GM06990 (cell line): ENCODE measurements at regions not wholly inside any gene's neighbourhood (a gene's known extent, or its start where the extent isn't known, plus 50 kb on each side); places are given as distances from the start of the nearest gene placed in this dataset.
A peak's percentile ranks its signal among the peaks of the same experiment; 100 is the strongest.

Source experiments
- DNase-seq: peaks from one replicate; pipeline ENCODE4 v3.0.0-alpha.2; 2011; ENCODE audit not compliant: insufficient read length; ENCODE audit errors: extremely low read depth
- H3K27me3 ChIP-seq: replicated peaks from 2 replicates; pipeline ENCODE4 v1.6.0; 2011; ENCODE audit warnings: low read length; ENCODE audit not compliant: control insufficient read depth, insufficient read depth
- H3K36me3 ChIP-seq: 2 replicates; pipeline ENCODE4 v1.5.1; 2011; ENCODE audit warnings: low read length; ENCODE audit not compliant: control insufficient read depth, insufficient read depth
- H3K4me3 ChIP-seq: replicated peaks from 2 replicates; pipeline ENCODE4 v1.5.1; 2011; ENCODE audit warnings: low read depth, mild to moderate bottlenecking, control low read depth, low read length
- TF ChIP-seq, protein P1 (sequence below): IDR thresholded peaks from 2 replicates; pipeline ENCODE4 v1.5.1; 2011; ENCODE audit warnings: low read length, control low read depth, mild to moderate bottlenecking, inconsistent platforms; ENCODE audit not compliant: insufficient read depth, poor library complexity, severe bottlenecking

DNA sequence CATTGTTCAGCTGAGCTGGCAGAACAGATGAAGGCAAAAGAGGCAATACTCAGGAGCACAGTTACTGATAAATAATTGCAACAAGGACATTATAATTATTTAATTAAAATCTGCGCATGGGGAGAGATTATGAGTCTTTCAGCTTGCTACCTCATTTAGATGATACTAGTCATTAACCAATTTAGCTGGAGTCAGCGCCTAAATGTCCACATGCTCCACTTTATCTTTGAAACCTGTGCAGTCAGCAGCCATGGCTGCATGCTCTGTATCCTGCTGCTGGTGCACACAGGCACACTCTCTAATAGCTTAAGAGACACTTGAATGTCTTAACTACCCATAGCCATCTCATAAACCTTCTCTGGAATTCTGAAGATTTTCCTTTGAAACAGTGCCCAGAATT, 196.8 kb downstream of the PPP1R3A start:
- no peak for DNase-seq
- TF ChIP-seq, protein P1, sequence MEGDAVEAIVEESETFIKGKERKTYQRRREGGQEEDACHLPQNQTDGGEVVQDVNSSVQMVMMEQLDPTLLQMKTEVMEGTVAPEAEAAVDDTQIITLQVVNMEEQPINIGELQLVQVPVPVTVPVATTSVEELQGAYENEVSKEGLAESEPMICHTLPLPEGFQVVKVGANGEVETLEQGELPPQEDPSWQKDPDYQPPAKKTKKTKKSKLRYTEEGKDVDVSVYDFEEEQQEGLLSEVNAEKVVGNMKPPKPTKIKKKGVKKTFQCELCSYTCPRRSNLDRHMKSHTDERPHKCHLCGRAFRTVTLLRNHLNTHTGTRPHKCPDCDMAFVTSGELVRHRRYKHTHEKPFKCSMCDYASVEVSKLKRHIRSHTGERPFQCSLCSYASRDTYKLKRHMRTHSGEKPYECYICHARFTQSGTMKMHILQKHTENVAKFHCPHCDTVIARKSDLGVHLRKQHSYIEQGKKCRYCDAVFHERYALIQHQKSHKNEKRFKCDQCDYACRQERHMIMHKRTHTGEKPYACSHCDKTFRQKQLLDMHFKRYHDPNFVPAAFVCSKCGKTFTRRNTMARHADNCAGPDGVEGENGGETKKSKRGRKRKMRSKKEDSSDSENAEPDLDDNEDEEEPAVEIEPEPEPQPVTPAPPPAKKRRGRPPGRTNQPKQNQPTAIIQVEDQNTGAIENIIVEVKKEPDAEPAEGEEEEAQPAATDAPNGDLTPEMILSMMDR = no peak
- Histone ChIP-seq H3K36me3 (no peaks in the 10 kb centered on the region), H3K27me3 (no peaks in the 10 kb centered on the region), H3K4me3 (no peak overlapping the region)

DNA sequence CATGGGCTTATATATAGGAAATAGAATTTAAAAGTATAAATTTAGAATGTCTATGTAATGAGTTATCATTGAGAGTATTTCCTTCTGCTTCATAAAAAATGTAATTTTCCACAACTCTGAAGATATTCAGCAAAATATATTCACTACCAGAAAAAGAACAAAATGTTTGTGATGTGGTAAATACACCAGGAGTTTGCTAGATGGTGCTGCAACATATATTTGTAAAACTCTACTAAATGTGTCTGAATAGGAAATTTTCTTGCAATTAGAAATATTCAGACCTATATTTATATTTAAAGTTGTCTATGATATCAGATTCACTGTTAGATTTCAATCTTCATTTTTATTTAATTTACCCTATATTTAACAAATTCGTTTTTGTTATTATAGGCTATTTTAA, 201.1 kb downstream of the PPP1R3A start:
- Histone ChIP-seq H3K36me3 (no peaks in the 10 kb centered on the region), H3K4me3 (no peak overlapping the region), H3K27me3 (no peaks in the 10 kb centered on the region)
- TF ChIP-seq, protein P1 = no peak
- no peak for DNase-seq

DNA sequence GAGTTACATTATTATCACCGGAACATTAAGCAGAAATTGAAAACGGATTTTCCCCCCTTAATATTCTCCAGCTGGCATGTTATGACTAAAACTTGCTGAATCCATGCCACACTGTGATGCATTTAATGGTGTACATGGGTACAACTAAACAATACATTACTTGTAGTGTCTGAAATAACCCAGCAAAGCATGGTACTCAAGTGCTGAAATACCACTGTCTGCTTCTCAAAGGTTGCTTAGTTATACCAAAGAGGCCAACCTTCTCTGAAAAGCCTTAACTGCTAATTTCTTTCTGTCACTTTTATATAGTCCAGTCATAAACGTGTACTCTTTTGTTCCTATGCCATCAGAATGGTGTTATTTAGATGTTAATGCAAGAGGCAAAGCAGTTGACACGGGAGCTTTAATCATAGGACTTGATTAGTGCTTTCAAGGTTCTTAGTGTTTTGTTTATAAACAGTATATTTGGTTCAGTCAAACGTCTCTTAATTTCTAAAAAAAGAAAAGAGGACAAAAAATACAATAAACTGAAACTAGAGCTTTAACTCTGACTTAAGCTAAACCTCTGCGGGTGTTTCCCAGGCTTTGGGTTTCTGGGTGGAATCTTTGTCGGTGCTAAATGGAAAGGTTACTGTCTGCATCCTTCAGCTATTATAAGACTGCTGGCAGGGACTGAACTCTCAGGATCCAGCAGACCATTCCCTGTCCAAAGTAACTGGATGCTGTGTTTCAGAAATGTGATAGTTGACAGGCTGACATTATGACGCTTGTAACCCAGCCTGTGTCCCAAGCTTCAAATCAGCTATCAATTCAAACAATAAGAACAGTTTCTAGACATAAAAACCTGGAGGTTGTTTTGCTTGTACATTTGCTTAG, 202.6 kb downstream of the PPP1R3A start:
- no peaks in the 10 kb centered on the region for H3K36me3 ChIP-seq
- H3K4me3 ChIP-seq = no peak overlapping the region
- DNase-seq = no peak
- H3K27me3 ChIP-seq = no peaks in the 10 kb centered on the region
- TF ChIP-seq, protein P1 = no peak

DNA sequence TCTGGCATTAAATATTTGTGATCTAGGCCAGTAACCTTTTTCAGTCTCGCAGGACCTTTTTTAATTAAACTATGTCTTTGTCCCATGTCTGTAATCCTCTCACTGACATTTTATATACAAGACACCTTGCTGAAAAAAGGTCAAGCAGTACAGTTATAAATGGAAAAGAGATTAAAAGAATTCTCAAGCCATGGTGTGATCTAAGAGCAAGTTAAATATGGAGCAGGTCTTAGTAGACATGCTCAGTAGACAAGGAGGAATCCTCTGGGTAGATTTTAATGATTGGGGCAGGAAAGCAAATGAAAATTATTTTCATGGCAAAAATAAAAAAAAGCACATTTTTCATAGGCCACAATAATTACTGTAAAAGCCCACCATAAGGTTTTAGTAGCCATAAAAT, 203.5 kb downstream of the PPP1R3A start:
- TF ChIP-seq, protein P1 = no peak
- Histone ChIP-seq H3K4me3 (no peak overlapping the region), H3K27me3 (no peaks in the 10 kb centered on the region), H3K36me3 (no peaks in the 10 kb centered on the region)
- no peak for DNase-seq

DNA sequence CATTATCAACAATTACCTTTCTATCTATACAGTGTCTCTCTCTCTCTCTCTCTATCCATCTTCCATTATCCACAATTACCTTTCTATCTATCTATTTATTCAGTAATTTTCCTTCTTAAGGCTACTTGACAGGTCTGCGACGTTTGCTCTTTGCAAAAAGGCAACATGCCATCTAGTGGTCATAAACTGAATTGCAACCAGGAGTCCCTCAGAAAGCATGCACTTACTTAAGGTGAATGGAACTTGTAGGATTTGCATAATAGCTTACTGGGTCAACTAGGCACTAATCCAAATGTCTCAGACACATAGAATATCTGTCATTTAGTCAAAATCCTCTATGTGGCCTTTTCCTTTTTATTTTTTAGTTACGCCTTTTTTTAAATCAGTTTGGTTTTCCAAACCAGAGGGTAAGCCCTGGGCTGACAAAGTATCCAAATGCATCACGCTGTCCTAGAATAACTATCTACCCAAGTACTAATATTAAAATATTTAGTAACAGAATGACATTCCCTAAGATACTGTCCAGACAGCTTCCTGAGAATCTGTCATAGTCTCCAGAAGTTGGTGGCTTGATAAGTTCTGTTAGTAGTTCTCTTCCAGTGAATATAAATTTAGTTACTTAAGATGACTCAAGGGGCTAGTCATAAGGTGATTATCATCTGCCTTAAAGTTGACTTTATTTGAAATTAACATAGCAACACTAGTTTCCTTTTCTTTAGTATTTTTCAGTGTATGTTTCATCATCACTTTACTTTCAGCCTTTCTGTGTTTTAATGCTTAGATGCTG, 208.3 kb downstream of the PPP1R3A start:
- DNase-seq = peak; percentile 33
- H3K27me3 ChIP-seq = no peaks in the 10 kb centered on the region

More for the DNA sequence above, 208.3 kb downstream of the PPP1R3A start:
- Histone ChIP-seq H3K4me3 (no peak overlapping the region), H3K36me3 (no peaks in the 10 kb centered on the region)
- TF ChIP-seq, protein P1 = peak; percentile 96
